ENCODE measurements at regions not wholly inside any gene's neighbourhood (a gene's known extent, or its start where the extent isn't known, plus 50 kb on each side); places are given as distances from the start of the nearest gene placed in this dataset.

- DNase-seq = peak; percentile 90 to 93
Observed at GRCh38 chr18:4847056-4847455, 350.0 kb downstream of the AKAIN1 start.

- no peak for DNase-seq
Observed at GRCh38 chr18:4844320-4844719, 352.7 kb downstream of the AKAIN1 start.

GRCh38 chr18:4843771-4844170 lies 353.3 kb downstream of the AKAIN1 start:
- DNase-seq = no peak

- DNase-seq = peak in 1 of 2 experiments; percentile 47
Observed at GRCh38 chr18:4842751-4843150, 354.3 kb downstream of the AKAIN1 start.

- DNase-seq = no peak
Observed at GRCh38 chr18:4842287-4842686, 354.8 kb downstream of the AKAIN1 start.

- DNase-seq = no peak
Observed at GRCh38 chr18:4839639-4840038, 357.4 kb downstream of the AKAIN1 start.

GRCh38 chr18:4836141-4836540 lies 360.9 kb downstream of the AKAIN1 start:
- no peak for DNase-seq

- DNase-seq = peak in 1 of 2 experiments; percentile 71
Observed at GRCh38 chr18:4831791-4832375, 365.2 kb downstream of the AKAIN1 start.

GRCh38 chr18:4831127-4831526 lies 365.9 kb downstream of the AKAIN1 start:
- DNase-seq = no peak

- no peak for DNase-seq
Observed at GRCh38 chr18:4823091-4823490, 368.0 kb upstream of the DLGAP1 start.

GRCh38 chr18:4821801-4822200 lies 366.7 kb upstream of the DLGAP1 start:
- DNase-seq = no peak

GRCh38 chr18:4817665-4818064 lies 362.6 kb upstream of the DLGAP1 start:
- DNase-seq = no peak

- no peak for DNase-seq
Observed at GRCh38 chr18:4813708-4814107, 358.6 kb upstream of the DLGAP1 start.

- no peak for DNase-seq
Observed at GRCh38 chr18:4808891-4809290, 353.8 kb upstream of the DLGAP1 start.

- peak in 1 of 2 experiments; percentile 33 for DNase-seq
Observed at GRCh38 chr18:4807604-4808293, 352.6 kb upstream of the DLGAP1 start.

GRCh38 chr18:4806331-4806730 lies 351.2 kb upstream of the DLGAP1 start:
- DNase-seq = no peak

GRCh38 chr18:4802296-4802695 lies 347.2 kb upstream of the DLGAP1 start:
- no peak for DNase-seq

- no peak for DNase-seq
Observed at GRCh38 chr18:4801151-4801550, 346.0 kb upstream of the DLGAP1 start.

- DNase-seq = no peak
Observed at GRCh38 chr18:4797002-4797685, 342.0 kb upstream of the DLGAP1 start.

GRCh38 chr18:4789506-4789905 lies 334.4 kb upstream of the DLGAP1 start:
- DNase-seq = no peak

GRCh38 chr18:4781873-4782272 lies 326.8 kb upstream of the DLGAP1 start:
- no peak for DNase-seq

GRCh38 chr18:4765401-4765800 lies 310.3 kb upstream of the DLGAP1 start:
- DNase-seq = no peak

- DNase-seq = peak in 1 of 2 experiments; percentile 42
Observed at GRCh38 chr18:4762330-4762729, 307.2 kb upstream of the DLGAP1 start.

- no peak for DNase-seq
Observed at GRCh38 chr18:4758980-4759379, 303.9 kb upstream of the DLGAP1 start.

Data from NCI-H446 (cell line).